Ovary (tissue), 7 donors: ENCODE measurements at regions not wholly inside any gene's neighbourhood (a gene's known extent, or its start where the extent isn't known, plus 50 kb on each side); places are given as distances from the start of the nearest gene placed in this dataset.

Experiments
- DNase-seq, 5 donors: peaks; one replicate each; pipeline ENCODE4 v3.0.0-alpha.2; 2019 to 2020
- H3K27ac ChIP-seq, 2 donors: fragments of 200-600 bp; one replicate each; pipeline versions ENCODE4 v1.5.1 to v1.8.0; 2019 to 2022
- H3K27me3 ChIP-seq: fragments of 200-600 bp; one replicate; pipeline ENCODE4 v1.8.0; 2022
- H3K36me3 ChIP-seq: fragments of 200-600 bp; sonication (generic); one replicate; pipeline ENCODE4 v1.5.1; 2019
- H3K4me1 ChIP-seq: one replicate; pipeline ENCODE4 v1.8.1; 2013; ENCODE audit warnings: mild to moderate bottlenecking, moderate library complexity; ENCODE audit not compliant: insufficient read depth
- H3K4me3 ChIP-seq: fragments of 200-600 bp; sonication (generic); one replicate; pipeline ENCODE4 v1.5.1; 2017
- H3K9me3 ChIP-seq, 2 donors: fragments of 200-600 bp in 1 of 2; sonication (generic) in 1 of 2; one replicate each; pipeline versions ENCODE4 v1.5.1 to v1.8.1; 2013 to 2019; ENCODE audit warnings: mild to moderate bottlenecking in 1 of 2, moderate library complexity in 1 of 2
- EP300 ChIP-seq: sonication (generic); formaldehyde crosslinking; IDR thresholded peaks from one replicate; pipeline ENCODE4 v1.6.1; 2017; ENCODE audit warnings: antibody characterized with exemption
- POLR2A ChIP-seq: fragments of 450-650 bp; IDR thresholded peaks from one replicate; pipeline ENCODE4 v1.6.1; 2017; ENCODE audit warnings: antibody characterized with exemption, mild to moderate bottlenecking, moderate library complexity
- WGBS, 3 donors: extraction: QIAGEN DNeasy Blood & Tissue Kit in 1 of 3; methylation state at CpG; one replicate each; pipeline versions ENCODE4 v1.1.5 to v1.1.7; 2013 to 2017; 5-methylcytosine and 5-hydroxymethylcytosine counted together
- intact Hi-C, 4 donors: fragments of 100-400 bp; cut with DNase I; formaldehyde crosslinking; loops; one replicate each; pipeline versions ENCODE4 v1.11.0 to v1.15.1; 2022 to 2023
- TF ChIP-seq, protein P1 (sequence below), 3 donors: fragments of 450-650 bp in 2 of 3; fragments of 200-600 bp in 1 of 3; IDR thresholded peaks; one replicate each; pipeline versions ENCODE4 v1.5.1 to v1.8.0; 2016 to 2022; ENCODE audit warnings: antibody characterized with exemption in 3 of 3, mild to moderate bottlenecking in 1 of 3
- donor health status: DM: no; HTN: no; CAD: no; lungs with moderate emphysema.
- donor health status: DM: no; HTN: no; CAD: no.
- donor health status: Bipolar disorder and iron deficiency.
- donor health status: DM: no; HTN: no; CAD: no.
- donor health status: DM: yes; HTN: yes; CAD: no.

DNA sequence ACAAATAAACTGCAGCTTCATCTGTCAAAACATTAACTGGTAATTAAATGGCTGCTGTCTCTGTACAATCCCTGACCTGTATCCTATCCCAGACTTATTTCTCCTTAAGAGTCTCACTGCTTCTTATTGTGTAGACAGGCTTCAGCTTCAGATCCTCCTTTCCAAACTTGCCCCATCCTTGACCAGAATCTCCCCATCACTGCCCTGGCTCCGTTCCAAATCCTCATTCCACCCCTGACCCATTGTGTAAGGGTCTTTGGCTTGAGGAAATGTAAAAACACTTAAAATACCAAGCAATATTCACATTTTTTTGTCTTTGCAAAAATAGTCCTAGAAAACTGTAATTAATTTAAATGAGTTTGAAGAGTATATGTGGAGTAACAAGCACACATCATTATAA lies 152.6 kb upstream of the VEGFC start:
- intact Hi-C loops, result no loop called here
- 0 to 2% (median 0%) methylated on average over 1 of the region's 1 CpG for WGBS, 3 donors
- no peaks in the 10 kb centered on the region for H3K36me3 ChIP-seq
- no peak overlapping the region for H3K27ac ChIP-seq
- no peak overlapping the region for H3K4me3 ChIP-seq
- H3K4me1 ChIP-seq, result peaks cover 2% of the 10 kb centered on the region
- H3K27me3 ChIP-seq, result no peaks in the 10 kb centered on the region
- no peaks in the 10 kb centered on the region for H3K9me3 ChIP-seq
- DNase-seq, result no peak
- TF ChIP-seq EP300 (no peak), POLR2A (no peak)
- TF ChIP-seq, protein P1, sequence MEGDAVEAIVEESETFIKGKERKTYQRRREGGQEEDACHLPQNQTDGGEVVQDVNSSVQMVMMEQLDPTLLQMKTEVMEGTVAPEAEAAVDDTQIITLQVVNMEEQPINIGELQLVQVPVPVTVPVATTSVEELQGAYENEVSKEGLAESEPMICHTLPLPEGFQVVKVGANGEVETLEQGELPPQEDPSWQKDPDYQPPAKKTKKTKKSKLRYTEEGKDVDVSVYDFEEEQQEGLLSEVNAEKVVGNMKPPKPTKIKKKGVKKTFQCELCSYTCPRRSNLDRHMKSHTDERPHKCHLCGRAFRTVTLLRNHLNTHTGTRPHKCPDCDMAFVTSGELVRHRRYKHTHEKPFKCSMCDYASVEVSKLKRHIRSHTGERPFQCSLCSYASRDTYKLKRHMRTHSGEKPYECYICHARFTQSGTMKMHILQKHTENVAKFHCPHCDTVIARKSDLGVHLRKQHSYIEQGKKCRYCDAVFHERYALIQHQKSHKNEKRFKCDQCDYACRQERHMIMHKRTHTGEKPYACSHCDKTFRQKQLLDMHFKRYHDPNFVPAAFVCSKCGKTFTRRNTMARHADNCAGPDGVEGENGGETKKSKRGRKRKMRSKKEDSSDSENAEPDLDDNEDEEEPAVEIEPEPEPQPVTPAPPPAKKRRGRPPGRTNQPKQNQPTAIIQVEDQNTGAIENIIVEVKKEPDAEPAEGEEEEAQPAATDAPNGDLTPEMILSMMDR (IDR thresholded peaks at IDR 0.05), result no peak

DNA sequence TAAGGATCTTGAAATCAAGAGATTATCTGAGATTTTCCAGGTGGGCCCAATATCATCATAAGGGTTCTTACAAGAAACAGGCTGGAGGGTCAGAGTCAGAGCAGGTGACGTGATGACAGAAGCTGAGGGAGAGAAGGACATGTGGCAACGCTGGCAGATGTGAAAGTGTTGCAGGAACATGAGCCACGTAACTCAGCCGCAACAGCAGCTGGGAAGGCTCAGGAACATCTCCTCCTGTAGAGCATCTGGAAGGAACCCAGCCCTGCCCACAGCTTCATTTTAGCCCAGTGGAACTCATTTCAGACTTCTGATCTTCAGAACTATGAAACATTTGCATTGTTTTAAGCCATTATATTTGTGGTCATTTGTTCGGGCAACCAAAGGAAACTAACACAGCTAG lies 156.3 kb upstream of the VEGFC start:
- Histone ChIP-seq H3K9me3 (no peaks in the 10 kb centered on the region), H3K27ac (no peak overlapping the region)

DNA sequence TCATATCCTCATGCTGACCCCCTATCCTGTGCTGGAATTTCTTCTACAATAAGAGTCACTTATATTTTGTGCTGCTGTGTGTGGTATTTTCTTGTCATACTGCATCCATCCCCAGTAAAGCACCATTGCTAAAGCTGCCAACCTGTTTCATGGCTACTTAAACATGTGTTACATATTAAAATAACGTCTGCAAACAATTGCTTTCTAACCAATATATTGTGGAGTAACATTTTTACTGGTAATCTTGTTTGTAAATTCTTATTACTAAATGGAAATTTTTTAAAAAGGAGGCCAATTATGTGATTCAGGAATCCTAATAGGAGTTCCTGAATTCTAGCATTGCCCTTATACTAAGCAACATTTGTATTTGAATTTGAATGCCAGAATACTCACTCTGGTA lies 160.3 kb upstream of the VEGFC start:
- Histone ChIP-seq H3K36me3 (no peaks in the 10 kb centered on the region), H3K27me3 (no peaks in the 10 kb centered on the region), H3K27ac (no peak overlapping the region), H3K4me1 (peaks cover 2% of the 10 kb centered on the region), H3K4me3 (no peak overlapping the region), H3K9me3 (no peaks in the 10 kb centered on the region)
- TF ChIP-seq EP300, result no peak
- TF ChIP-seq POLR2A, result no peak
- TF ChIP-seq, protein P1 (IDR thresholded peaks at IDR 0.05), result no peak
- no peak for DNase-seq
- intact Hi-C loops, result no loop called here
- whole genome bisulfite sequencing, 3 donors, result 78 to 86% (median 84%) methylated on average over 1 of the region's 1 CpG

More for the DNA sequence above, 156.3 kb upstream of the VEGFC start:
- intact Hi-C loops, result no loop called here
- TF ChIP-seq EP300, result no peak
- TF ChIP-seq, protein P1 (IDR thresholded peaks at IDR 0.05), result no peak
- TF ChIP-seq POLR2A, result no peak
- DNase-seq, result no peak
- Histone ChIP-seq H3K27me3 (no peaks in the 10 kb centered on the region), H3K4me3 (no peak overlapping the region), H3K4me1 (peaks cover 2% of the 10 kb centered on the region), H3K36me3 (no peaks in the 10 kb centered on the region)
- WGBS, 3 donors, result 20 to 29% (median 21%) methylated on average over 5 of the region's 5 CpGs

DNA sequence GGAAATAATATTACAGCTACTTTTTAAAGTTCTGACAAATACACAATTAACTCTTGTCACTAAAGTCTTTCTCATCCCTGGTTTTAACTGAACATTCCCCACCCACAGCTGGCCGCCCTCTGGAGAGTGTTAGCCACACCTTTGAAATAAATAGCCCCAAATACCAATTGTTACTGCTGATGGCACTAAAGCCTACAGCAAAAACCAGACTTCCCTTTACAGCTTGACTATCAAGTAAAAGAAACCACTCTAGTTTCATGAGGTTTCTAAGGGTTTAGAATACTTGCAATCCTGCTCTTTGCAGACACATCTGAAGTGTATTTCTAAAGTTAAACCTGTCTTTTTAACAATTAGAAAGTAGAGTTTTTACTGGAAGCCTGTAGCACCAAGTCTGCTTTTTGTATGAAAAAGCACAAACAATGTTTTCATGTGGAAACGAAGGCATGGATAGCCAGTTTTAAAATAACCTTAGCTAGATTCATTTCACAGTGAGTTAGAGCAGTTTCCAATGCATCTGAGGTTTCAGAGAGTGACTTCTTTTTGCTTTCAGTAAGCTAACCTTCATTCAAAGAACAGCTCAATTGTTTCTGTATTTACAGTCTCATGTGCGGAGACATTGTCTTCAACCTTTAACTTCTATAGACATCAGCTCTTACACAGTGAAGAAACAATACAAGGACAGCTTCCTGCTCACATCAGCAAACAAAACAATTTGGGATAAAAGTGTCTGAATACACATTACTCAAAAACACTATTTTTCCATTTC lies 164.8 kb upstream of the VEGFC start:
- no peaks in the 10 kb centered on the region for H3K4me1 ChIP-seq

More for the DNA sequence above, 164.8 kb upstream of the VEGFC start:
- Histone ChIP-seq H3K9me3 (no peaks in the 10 kb centered on the region), H3K4me3 (no peak overlapping the region), H3K27ac (no peak overlapping the region), H3K36me3 (no peaks in the 10 kb centered on the region), H3K27me3 (no peaks in the 10 kb centered on the region)
- intact Hi-C loops, result no loop called here
- 48 to 68% (median 54%) methylated on average over 3 of the region's 3 CpGs for WGBS, 3 donors
- no peak for DNase-seq
- TF ChIP-seq POLR2A (no peak), EP300 (no peak)
- TF ChIP-seq, protein P1 (IDR thresholded peaks at IDR 0.05), result no peak
